Panc1 (cell line): ENCODE measurements at regions not wholly inside any gene's neighbourhood (a gene's known extent, or its start where the extent isn't known, plus 50 kb on each side); places are given as distances from the start of the nearest gene placed in this dataset.

ENCODE experiments used
- ATAC-seq: fragments of 200-7000 bp; cut with Tn5 transposase; 2 replicates; pipeline ENCODE4 v1.9.1; 2020; ENCODE audit warnings: mild to moderate bottlenecking, moderate library complexity
- BruUV-seq: library from RNA; stranded (reverse); fragments of 400-500 nt; replicated peaks from 2 replicates; lab custom pipeline; 2021; lab: Mats Ljungman, UMichigan
- CTCF ChIA-PET: fragments of 300-600 bp; sonication (Branson Sonifier 250); formaldehyde crosslinking; loops from one replicate; lab custom pipeline; 2022; ENCODE audit warnings: antibody characterized with exemption; lab: Charles Lee
- POLR2A ChIA-PET: fragments of 300-600 bp; sonication (Branson Sonifier 250); formaldehyde crosslinking; loops from one replicate; lab custom pipeline; 2022; ENCODE audit warnings: antibody characterized with exemption; lab: Charles Lee
- DNase-seq: peaks from one replicate; pipeline ENCODE4 v3.0.0-alpha.2; 2010; ENCODE audit warnings: low read depth, low spot score
- H3K27ac ChIP-seq: 2 replicates; pipeline ENCODE4 v1.5.1; 2011; ENCODE audit warnings: mild to moderate bottlenecking, low read length, inconsistent platforms
- H3K27me3 ChIP-seq: fragments of 200-500 bp; sonication (Bioruptor generic); 2 replicates; pipeline ENCODE4 v1.6.0; 2014; ENCODE audit warnings: low read length, inconsistent platforms; ENCODE audit not compliant: control insufficient read depth, insufficient read depth
- H3K36me3 ChIP-seq: fragments of 200-500 bp; sonication (Bioruptor generic); 2 replicates; pipeline ENCODE4 v1.5.1; 2014; ENCODE audit warnings: inconsistent platforms, mild to moderate bottlenecking, low read length, moderate library complexity; ENCODE audit not compliant: control insufficient read depth, insufficient read depth
- H3K4me1 ChIP-seq: 2 replicates; pipeline ENCODE4 v1.5.1; 2011; ENCODE audit warnings: inconsistent platforms, mild to moderate bottlenecking, low read length, moderate library complexity; ENCODE audit not compliant: control insufficient read depth, insufficient read depth
- H3K4me3 ChIP-seq, 2 experiments: 2 replicates each; pipeline ENCODE4 v1.5.1; 2011 to 2012; ENCODE audit warnings: low read depth in 2 of 2, low read length in 2 of 2, mild to moderate bottlenecking in 2 of 2, inconsistent platforms in 1 of 2, moderate library complexity in 1 of 2
- H3K9me3 ChIP-seq: fragments of 200-500 bp; sonication (Bioruptor generic); 2 replicates; pipeline ENCODE4 v1.5.1; 2014; ENCODE audit warnings: low read depth, mild to moderate bottlenecking, inconsistent platforms, low read length, moderate library complexity; ENCODE audit not compliant: control insufficient read depth, insufficient read depth
- POLR2AphosphoS5 ChIP-seq: IDR thresholded peaks from 2 replicates; pipeline ENCODE4 v1.6.1; 2012; ENCODE audit warnings: mild to moderate bottlenecking, low read depth, low read length, moderate library complexity
- SIN3A ChIP-seq: IDR thresholded peaks from 2 replicates; pipeline ENCODE4 v1.6.1; 2012; ENCODE audit warnings: low read depth, mild to moderate bottlenecking, low read length, moderate library complexity, borderline replicate concordance; ENCODE audit not compliant: insufficient read depth
- TCF7L2 ChIP-seq: IDR thresholded peaks from 2 replicates; pipeline ENCODE4 v1.6.1; 2011; ENCODE audit warnings: mild to moderate bottlenecking, low read depth, low read length, inconsistent platforms
- in situ Hi-C: cut with HindIII; loops from 2 replicates; pipeline ENCODE4 v1.10.0; 2016; ENCODE audit warnings: low sequenced_read_pairs, low pct_unique_long_range_greater_than_20kb
- intact Hi-C: fragments of 100-400 bp; cut with micrococcal nuclease; formaldehyde crosslinking; loops from one replicate; pipeline ENCODE4 v1.10.0; 2022; ENCODE audit not compliant: unreplicated experiment
- TF ChIP-seq, protein P1 (sequence below), 2 experiments: IDR thresholded peaks; 2 replicates each; pipeline ENCODE4 v1.6.1; 2011 to 2012; ENCODE audit warnings: low read depth in 2 of 2, control low read depth in 1 of 2, low read length in 1 of 2, mild to moderate bottlenecking in 1 of 2, moderate library complexity in 1 of 2; ENCODE audit not compliant: insufficient read depth in 1 of 2
- TF ChIP-seq, protein P2 (sequence below): fragments of 450-650 bp; IDR thresholded peaks from 2 replicates; pipeline ENCODE4 v1.5.1; 2017; ENCODE audit warnings: mild to moderate bottlenecking

DNA sequence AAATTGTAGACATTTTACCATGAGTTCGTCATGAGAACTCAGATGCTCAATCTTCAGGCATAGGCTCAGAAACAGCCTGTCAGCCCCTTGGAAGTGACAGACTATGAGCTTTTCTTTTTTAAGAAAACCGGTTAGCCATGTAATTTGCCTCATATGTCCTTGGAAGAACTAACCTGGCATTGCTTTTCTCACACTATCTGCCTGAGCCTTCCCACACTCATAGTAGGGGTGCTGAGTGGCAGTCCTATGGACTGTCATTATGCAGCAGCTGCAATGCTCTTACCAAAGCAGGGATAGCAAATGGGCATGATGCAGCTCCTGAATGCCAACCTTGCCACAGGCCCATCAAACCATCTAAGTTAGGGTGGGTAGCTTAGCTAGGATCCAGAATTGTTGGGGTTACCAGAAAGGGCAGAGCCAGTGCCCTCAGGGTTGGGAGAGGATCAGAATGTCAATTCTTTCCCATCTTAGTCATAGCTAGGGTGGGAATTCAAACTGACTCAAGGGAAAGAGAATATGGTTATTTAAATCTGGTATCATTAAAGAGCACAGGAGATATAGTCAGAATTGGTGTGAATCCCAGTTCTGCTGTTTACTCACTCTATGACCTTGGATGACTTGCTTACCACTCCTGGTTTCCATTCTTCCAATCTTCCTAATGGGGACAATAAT lies 230.6 kb upstream of the CPEB2 start:
- in situ Hi-C loops: no loop called here
- Histone ChIP-seq H3K4me3 (no peak overlapping the region), H3K27me3 (no peaks in the 10 kb centered on the region), H3K9me3 (no peaks in the 10 kb centered on the region), H3K27ac (no peak overlapping the region), H3K4me1 (no peaks in the 10 kb centered on the region), H3K36me3 (no peaks in the 10 kb centered on the region)
- BruUV-seq: no TSS peak
- ATAC-seq (no peak), DNase-seq (no peak)
- TF ChIP-seq, protein P1, sequence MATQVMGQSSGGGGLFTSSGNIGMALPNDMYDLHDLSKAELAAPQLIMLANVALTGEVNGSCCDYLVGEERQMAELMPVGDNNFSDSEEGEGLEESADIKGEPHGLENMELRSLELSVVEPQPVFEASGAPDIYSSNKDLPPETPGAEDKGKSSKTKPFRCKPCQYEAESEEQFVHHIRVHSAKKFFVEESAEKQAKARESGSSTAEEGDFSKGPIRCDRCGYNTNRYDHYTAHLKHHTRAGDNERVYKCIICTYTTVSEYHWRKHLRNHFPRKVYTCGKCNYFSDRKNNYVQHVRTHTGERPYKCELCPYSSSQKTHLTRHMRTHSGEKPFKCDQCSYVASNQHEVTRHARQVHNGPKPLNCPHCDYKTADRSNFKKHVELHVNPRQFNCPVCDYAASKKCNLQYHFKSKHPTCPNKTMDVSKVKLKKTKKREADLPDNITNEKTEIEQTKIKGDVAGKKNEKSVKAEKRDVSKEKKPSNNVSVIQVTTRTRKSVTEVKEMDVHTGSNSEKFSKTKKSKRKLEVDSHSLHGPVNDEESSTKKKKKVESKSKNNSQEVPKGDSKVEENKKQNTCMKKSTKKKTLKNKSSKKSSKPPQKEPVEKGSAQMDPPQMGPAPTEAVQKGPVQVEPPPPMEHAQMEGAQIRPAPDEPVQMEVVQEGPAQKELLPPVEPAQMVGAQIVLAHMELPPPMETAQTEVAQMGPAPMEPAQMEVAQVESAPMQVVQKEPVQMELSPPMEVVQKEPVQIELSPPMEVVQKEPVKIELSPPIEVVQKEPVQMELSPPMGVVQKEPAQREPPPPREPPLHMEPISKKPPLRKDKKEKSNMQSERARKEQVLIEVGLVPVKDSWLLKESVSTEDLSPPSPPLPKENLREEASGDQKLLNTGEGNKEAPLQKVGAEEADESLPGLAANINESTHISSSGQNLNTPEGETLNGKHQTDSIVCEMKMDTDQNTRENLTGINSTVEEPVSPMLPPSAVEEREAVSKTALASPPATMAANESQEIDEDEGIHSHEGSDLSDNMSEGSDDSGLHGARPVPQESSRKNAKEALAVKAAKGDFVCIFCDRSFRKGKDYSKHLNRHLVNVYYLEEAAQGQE (IDR thresholded peaks at IDR 0.05; ENCODE audit: insufficient read depth in 1 of 2, low read depth in 2 of 2, low read length in 1 of 2): no peak
- TF ChIP-seq SIN3A (no peak), POLR2AphosphoS5 (no peak), TCF7L2 (no peak)
- TF ChIP-seq, protein P2, sequence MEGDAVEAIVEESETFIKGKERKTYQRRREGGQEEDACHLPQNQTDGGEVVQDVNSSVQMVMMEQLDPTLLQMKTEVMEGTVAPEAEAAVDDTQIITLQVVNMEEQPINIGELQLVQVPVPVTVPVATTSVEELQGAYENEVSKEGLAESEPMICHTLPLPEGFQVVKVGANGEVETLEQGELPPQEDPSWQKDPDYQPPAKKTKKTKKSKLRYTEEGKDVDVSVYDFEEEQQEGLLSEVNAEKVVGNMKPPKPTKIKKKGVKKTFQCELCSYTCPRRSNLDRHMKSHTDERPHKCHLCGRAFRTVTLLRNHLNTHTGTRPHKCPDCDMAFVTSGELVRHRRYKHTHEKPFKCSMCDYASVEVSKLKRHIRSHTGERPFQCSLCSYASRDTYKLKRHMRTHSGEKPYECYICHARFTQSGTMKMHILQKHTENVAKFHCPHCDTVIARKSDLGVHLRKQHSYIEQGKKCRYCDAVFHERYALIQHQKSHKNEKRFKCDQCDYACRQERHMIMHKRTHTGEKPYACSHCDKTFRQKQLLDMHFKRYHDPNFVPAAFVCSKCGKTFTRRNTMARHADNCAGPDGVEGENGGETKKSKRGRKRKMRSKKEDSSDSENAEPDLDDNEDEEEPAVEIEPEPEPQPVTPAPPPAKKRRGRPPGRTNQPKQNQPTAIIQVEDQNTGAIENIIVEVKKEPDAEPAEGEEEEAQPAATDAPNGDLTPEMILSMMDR: no peak
- POLR2A ChIA-PET: no interaction called here
- CTCF ChIA-PET: no interaction called here
- intact Hi-C loops: no loop called here

DNA sequence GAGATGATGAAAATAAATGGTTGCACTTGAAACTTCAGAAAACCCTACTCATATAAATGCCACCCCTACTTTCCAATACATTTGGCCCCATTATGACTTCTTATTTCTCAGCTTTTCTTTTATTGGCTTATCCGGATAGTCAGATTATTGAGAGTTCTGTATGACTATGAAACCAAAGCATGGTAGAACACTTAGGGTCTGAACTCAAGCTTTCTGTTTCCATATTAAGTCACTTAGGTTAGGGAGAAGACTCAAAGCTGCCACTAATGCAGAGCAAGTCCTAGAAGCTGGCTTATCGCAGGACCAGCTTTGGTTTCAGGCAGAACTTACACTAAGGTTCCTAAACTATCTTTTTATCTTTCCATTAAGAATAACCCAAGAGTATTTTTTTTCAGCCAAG lies 229.9 kb upstream of the CPEB2 start:
- ATAC-seq (no peak), DNase-seq (no peak)
- no TSS peak for BruUV-seq
- H3K27me3 ChIP-seq: no peaks in the 10 kb centered on the region
- H3K4me3 ChIP-seq: no peak overlapping the region
- ChIA-PET POLR2A (no interaction called here), CTCF (no interaction called here)
- no peaks in the 10 kb centered on the region for H3K36me3 ChIP-seq
- in situ Hi-C loops: no loop called here
- intact Hi-C loops: no loop called here
- TF ChIP-seq, protein P2: no peak
- TF ChIP-seq, protein P1 (IDR thresholded peaks at IDR 0.05; ENCODE audit: insufficient read depth in 1 of 2, low read depth in 2 of 2, low read length in 1 of 2): no peak
- TF ChIP-seq TCF7L2 (no peak), SIN3A (no peak), POLR2AphosphoS5 (no peak)
- no peaks in the 10 kb centered on the region for H3K4me1 ChIP-seq
- no peak overlapping the region for H3K27ac ChIP-seq
- H3K9me3 ChIP-seq: no peaks in the 10 kb centered on the region
